C4-2B (cell line): ENCODE measurements at regions not wholly inside any gene's neighbourhood (a gene's known extent, or its start where the extent isn't known, plus 50 kb on each side); places are given as distances from the start of the nearest gene placed in this dataset.
"Not testable (repeated sequence)": the region's sequence is repeated elsewhere in the genome, so short reads cannot be mapped to it uniquely, and the experiment has no call there.

Experiments
- CTCF ChIP-seq: fragments of 450-650 bp; conservative IDR thresholded peaks from 2 replicates; pipeline ENCODE4 v1.5.1; 2017; ENCODE audit warnings: mild to moderate bottlenecking
- ZFX ChIP-seq: fragments of 450-650 bp; IDR thresholded peaks from 2 replicates; pipeline ENCODE4 v1.6.1; 2017

DNA sequence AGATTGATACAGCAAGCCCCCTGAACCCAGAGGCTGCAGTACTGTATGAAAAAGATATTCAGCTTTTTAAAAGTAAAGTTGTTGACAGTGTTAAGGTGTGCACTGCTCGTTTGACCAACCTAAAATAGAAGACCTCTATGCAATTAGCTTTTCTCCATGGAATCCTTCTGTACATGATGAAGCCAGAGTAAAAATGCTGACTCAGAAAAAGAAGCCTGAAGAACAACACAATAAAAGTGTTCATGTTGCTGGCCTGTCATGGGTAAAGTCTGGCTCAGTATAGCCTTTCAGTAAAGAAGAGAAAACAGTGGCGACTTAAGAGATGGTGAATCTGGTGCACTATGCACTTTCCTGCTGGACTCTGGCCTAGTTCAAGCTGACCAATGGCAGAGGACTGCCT, 473.8 kb downstream of the CDH10 start:
- TF ChIP-seq CTCF, ZFX: not testable (repeated sequence)
